Stomach (tissue), 8 donors: ENCODE measurements at regions not wholly inside any gene's neighbourhood (a gene's known extent, or its start where the extent isn't known, plus 50 kb on each side); places are given as distances from the start of the nearest gene placed in this dataset.

Experiments used
- DNase-seq, 2 donors: peaks; one replicate each; pipeline versions ENCODE4 v3.0.0 to v3.0.0-alpha.2; 2013 to 2019
- H3K27ac ChIP-seq, 5 donors: fragments of 200-600 bp in 4 of 5; sonication (generic) in 4 of 5; one replicate each; pipeline ENCODE4 v1.5.1; 2013 to 2019; ENCODE audit warnings: mild to moderate bottlenecking in 1 of 5, moderate library complexity in 1 of 5
- H3K27me3 ChIP-seq, 3 donors: fragments of 200-600 bp; sonication (generic); one replicate each; pipeline ENCODE4 v1.5.1; 2017 to 2019; ENCODE audit warnings: mixed run types in 1 of 3
- H3K36me3 ChIP-seq, 4 donors: fragments of 200-600 bp; sonication (generic); 1 replicate in 3 of 4; 2 replicates in 1 of 4; pipeline ENCODE4 v1.5.1; 2016 to 2019
- H3K4me1 ChIP-seq, 4 donors: fragments of 200-600 bp; sonication (generic); one replicate each; pipeline ENCODE4 v1.5.1; 2016 to 2019
- H3K4me3 ChIP-seq, 4 donors: fragments of 200-600 bp; sonication (generic) in 3 of 4; one replicate each; pipeline ENCODE4 v1.5.1; 2016 to 2019; ENCODE audit warnings: mild to moderate bottlenecking in 1 of 4
- H3K9me3 ChIP-seq, 4 donors: fragments of 200-600 bp; sonication (generic); one replicate each; pipeline ENCODE4 v1.5.1; 2016 to 2019
- CTCF ChIP-seq, 7 experiments: fragments of 450-650 bp in 4 of 7; fragments of 200-600 bp in 3 of 7; sonication (generic) in 3 of 7; IDR thresholded peaks; one replicate each; pipeline ENCODE4 v1.5.1; 2016 to 2019; ENCODE audit warnings: antibody characterized with exemption in 7 of 7, control low read depth in 2 of 7, mild to moderate bottlenecking in 1 of 7
- EP300 ChIP-seq: sonication (generic); formaldehyde crosslinking; IDR thresholded peaks from one replicate; pipeline ENCODE4 v1.6.1; 2017; ENCODE audit warnings: antibody characterized with exemption
- POLR2A ChIP-seq, 4 donors: fragments of 450-650 bp; IDR thresholded peaks; one replicate each; pipeline ENCODE4 v1.6.1; 2016; ENCODE audit warnings: antibody characterized with exemption in 4 of 4, control low read depth in 2 of 4, mild to moderate bottlenecking in 1 of 4, moderate library complexity in 1 of 4
- POLR2AphosphoS5 ChIP-seq, 3 donors: sonication (generic); formaldehyde crosslinking; IDR thresholded peaks; one replicate each; pipeline ENCODE4 v1.6.1; 2016; ENCODE audit warnings: antibody characterized with exemption in 3 of 3
- WGBS, 5 donors: extraction: QIAGEN DNeasy Blood & Tissue Kit in 3 of 5; methylation state at CpG; one replicate each; pipeline versions ENCODE4 v1.1.5 to v1.1.7; 2013 to 2018; 5-methylcytosine and 5-hydroxymethylcytosine counted together
- intact Hi-C: fragments of 100-400 bp; cut with DNase I; formaldehyde crosslinking; loops from one replicate; pipeline ENCODE4 v1.15.1; 2023; ENCODE audit warnings: low total_unique reads
- donor health status: healthy with polysubstance abuse.
- donor health status: Bipolar disorder and iron deficiency.
- donor health status: healthy.

GRCh38 chr5:75951716-75952115, 131.5 kb upstream of the SV2C start:
- no peaks in the 10 kb centered on the region for H3K27me3 ChIP-seq
- no peak overlapping the region for H3K27ac ChIP-seq
- H3K9me3 ChIP-seq: peaks cover 0 to 9% (median 3%) of the 10 kb centered on the region in 4 donors
- 79 to 89% (median 81%) methylated on average over 2 of the region's 2 CpGs for WGBS, 5 donors
- intact Hi-C loops: no loop called here
- TF ChIP-seq CTCF (IDR thresholded peaks at IDR 0.05) (no peak), EP300 (no peak), POLR2A (IDR thresholded peaks at IDR 0.05) (no peak), POLR2AphosphoS5 (IDR thresholded peaks at IDR 0.05) (no peak)
- H3K4me1 ChIP-seq: no peaks in the 10 kb centered on the region
- no peak for DNase-seq
- no peak overlapping the region for H3K4me3 ChIP-seq
- H3K36me3 ChIP-seq: no peaks in the 10 kb centered on the region

GRCh38 chr5:75951158-75951557, 132.0 kb upstream of the SV2C start:
- Histone ChIP-seq H3K4me1 (no peaks in the 10 kb centered on the region), H3K9me3 (peaks cover 0 to 6% (median 3%) of the 10 kb centered on the region in 4 donors), H3K27me3 (no peaks in the 10 kb centered on the region), H3K36me3 (no peaks in the 10 kb centered on the region), H3K27ac (no peak overlapping the region), H3K4me3 (no peak overlapping the region)
- WGBS, 5 donors: 6 to 39% (median 30%) methylated on average over 1 of the region's 1 CpG
- TF ChIP-seq EP300 (no peak), CTCF (IDR thresholded peaks at IDR 0.05) (no peak), POLR2AphosphoS5 (IDR thresholded peaks at IDR 0.05) (no peak), POLR2A (IDR thresholded peaks at IDR 0.05) (no peak)
- DNase-seq: peak in 1 of 2 donors; percentile 51
- intact Hi-C loops: no loop called here

GRCh38 chr5:75948438-75948837, 134.7 kb upstream of the SV2C start:
- Histone ChIP-seq H3K9me3 (peaks cover 0 to 14% (median 6%) of the 10 kb centered on the region in 4 donors), H3K27ac (no peak overlapping the region), H3K4me1 (no peaks in the 10 kb centered on the region), H3K4me3 (no peak overlapping the region), H3K27me3 (no peaks in the 10 kb centered on the region), H3K36me3 (no peaks in the 10 kb centered on the region)
- no peak for TF ChIP-seq POLR2A (IDR thresholded peaks at IDR 0.05)
- no peak for TF ChIP-seq CTCF (IDR thresholded peaks at IDR 0.05)
- whole genome bisulfite sequencing, 5 donors: 15 to 52% (median 34%) methylated on average over 3 of the region's 3 CpGs
- intact Hi-C loops: no loop called here
- DNase-seq: no peak

- no peaks in the 10 kb centered on the region for H3K27me3 ChIP-seq
- DNase-seq: no peak
- H3K27ac ChIP-seq: no peak overlapping the region
- TF ChIP-seq EP300 (no peak), POLR2A (IDR thresholded peaks at IDR 0.05) (no peak), CTCF (IDR thresholded peaks at IDR 0.05) (no peak)
- no peak overlapping the region for H3K4me3 ChIP-seq
- H3K4me1 ChIP-seq: no peaks in the 10 kb centered on the region
- peaks cover 0 to 8% (median 3%) of the 10 kb centered on the region in 4 donors for H3K9me3 ChIP-seq
- 60 to 77% (median 74%) methylated on average over 2 of the region's 2 CpGs for WGBS, 5 donors
- no peaks in the 10 kb centered on the region for H3K36me3 ChIP-seq
- intact Hi-C loops: no loop called here
Observed at GRCh38 chr5:75940418-75940817, 142.8 kb upstream of the SV2C start.
